ENCODE measurements at regions not wholly inside any gene's neighbourhood (a gene's known extent, or its start where the extent isn't known, plus 50 kb on each side); places are given as distances from the start of the nearest gene placed in this dataset.

GRCh38 chr2:40803900-40804299 lies 352.0 kb upstream of the SLC8A1 start:
- DNase-seq (ENCODE audit: low read depth): no peak

GRCh38 chr2:40809156-40809555 lies 357.3 kb upstream of the SLC8A1 start:
- no peak for DNase-seq (ENCODE audit: low read depth)

DNA sequence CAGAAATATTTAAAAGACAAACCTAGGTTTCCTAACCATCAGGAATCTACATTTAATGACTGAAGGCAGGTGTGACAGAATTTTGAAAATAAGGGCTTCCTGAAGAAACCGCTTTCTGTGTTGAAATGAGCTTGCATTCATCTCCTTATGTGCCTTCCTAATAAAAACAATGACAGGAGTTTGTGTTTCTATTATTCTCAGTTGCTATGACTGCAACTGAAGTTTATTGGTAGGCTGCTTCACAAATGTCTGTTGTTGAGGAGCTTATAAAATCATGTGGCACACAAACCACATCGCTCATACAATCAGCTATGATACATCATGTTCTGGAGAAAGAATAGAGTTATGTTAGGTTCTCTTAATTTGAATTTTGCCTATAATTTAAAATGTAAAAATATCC lies 362.7 kb upstream of the SLC8A1 start:
- DNase-seq (ENCODE audit: low read depth): no peak

- peak; percentile 7 for DNase-seq (ENCODE audit: low read depth)
These were observed 368.4 kb upstream of the SLC8A1 start for GRCh38 chr2:40820319-40820718.

GRCh38 chr2:40823478-40823877 lies 371.6 kb upstream of the SLC8A1 start:
- no peak for DNase-seq (ENCODE audit: low read depth)

DNA sequence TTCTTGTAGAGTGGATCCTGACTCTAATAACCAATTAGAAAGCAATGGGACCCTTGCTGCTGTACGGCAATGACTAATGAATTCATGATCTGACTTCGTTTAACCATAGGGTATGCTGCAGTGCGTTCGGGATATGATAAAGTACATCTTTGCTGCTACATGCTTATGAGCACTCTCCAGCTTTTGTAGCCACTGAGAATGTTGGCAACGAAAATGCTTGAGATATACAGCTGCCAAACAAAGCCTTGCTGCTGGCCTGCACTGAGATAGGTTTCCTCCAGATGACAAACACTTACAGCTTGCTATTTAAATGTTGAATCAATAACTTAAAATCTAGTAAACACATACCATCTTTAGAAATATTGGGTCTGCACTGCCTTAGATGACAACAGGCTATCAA lies 372.4 kb upstream of the SLC8A1 start:
- no peak for DNase-seq (ENCODE audit: low read depth)

GRCh38 chr2:40827392-40827791 lies 375.5 kb upstream of the SLC8A1 start:
- DNase-seq (ENCODE audit: low read depth): no peak

GRCh38 chr2:40831321-40831873 lies 379.5 kb upstream of the SLC8A1 start:
- DNase-seq (ENCODE audit: low read depth): no peak

- DNase-seq (ENCODE audit: low read depth): no peak
These were observed 390.0 kb upstream of the SLC8A1 start for GRCh38 chr2:40841856-40842255.

DNA sequence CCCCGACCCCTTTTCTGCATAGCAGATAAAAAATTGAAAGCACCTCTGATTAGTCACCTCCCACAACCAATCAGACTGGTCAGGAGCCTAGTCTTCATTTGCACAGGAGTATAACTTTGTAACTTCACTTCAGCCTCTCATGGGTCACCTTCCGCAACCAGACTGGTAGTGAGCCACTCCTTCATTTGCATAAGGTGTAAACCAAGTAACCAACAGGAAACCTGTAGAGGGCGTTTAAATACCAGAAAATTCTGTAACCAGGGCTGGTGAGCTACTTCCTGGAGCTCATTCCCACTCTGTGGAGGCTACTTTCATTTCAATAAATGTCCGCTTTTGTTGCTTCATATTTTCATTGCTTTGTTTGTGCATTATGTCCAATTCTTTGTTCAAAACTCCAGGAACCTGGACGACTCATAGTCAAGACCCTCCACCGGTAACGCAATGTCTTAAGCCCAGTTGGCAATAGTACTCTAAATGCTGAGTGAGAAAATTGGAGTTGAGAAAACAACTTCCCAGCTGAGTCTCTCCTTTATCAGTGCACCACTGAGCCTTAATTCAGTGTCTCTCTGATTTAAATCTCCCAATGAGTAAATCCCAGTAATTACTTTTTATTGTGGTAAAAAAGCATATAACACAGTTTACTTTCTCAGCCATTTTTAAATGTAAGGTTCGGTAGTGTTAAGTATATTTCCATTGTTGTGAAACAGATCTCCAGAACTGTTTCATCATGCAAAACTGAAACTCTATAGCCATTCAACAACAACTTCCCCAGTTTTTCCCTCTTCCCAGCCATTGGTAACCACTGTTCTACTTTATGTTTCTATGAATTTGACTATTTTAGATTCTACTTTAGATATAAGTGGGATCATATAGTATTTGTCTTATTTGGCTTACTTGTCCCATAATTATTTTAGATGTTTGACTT lies 392.7 kb upstream of the SLC8A1 start:
- DNase-seq (ENCODE audit: low read depth): no peak

DNA sequence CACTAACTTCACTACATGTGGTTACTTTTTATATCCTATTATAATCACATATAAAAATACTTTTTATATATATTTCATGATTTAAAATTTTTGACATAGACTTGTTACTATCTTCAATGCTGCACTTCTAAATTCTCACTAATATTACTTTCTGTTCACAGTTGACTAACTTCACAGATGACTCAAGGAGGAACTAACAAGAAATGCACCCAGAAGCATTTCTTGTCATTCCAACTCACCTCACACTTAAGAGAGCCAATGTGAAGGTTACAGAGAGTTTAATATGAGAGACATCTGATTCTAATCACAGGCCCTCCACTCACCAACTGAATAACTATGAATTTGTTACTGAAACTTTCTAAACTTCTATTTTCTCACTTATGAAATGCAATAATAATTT lies 399.8 kb upstream of the SLC8A1 start:
- DNase-seq (ENCODE audit: low read depth): no peak

GRCh38 chr2:40859617-40860016 lies 407.7 kb upstream of the SLC8A1 start:
- DNase-seq (ENCODE audit: low read depth): no peak

- DNase-seq (ENCODE audit: low read depth): no peak
These were observed 415.9 kb upstream of the SLC8A1 start for GRCh38 chr2:40867829-40868228.

GRCh38 chr2:40872580-40872979 lies 420.7 kb upstream of the SLC8A1 start:
- DNase-seq (ENCODE audit: low read depth): no peak

DNA sequence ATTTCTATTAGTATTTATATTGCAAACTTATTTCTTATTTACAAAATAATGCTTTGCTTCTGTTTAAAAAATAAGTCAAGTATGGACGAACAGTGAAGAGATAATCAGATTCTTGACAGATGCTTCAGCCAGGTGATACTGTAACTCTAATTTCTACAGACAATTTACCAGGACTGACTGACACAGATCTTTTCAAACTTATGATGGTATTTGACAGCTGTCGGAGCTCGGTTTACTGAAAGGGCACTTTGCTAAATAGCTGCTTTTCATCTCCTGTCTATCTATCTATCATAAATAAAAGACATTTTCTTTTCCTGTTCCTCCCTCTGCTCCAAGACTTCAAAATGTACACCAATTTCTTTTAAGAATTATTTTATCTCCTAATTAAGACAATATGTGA lies 422.5 kb upstream of the SLC8A1 start:
- no peak for DNase-seq (ENCODE audit: low read depth)

DNA sequence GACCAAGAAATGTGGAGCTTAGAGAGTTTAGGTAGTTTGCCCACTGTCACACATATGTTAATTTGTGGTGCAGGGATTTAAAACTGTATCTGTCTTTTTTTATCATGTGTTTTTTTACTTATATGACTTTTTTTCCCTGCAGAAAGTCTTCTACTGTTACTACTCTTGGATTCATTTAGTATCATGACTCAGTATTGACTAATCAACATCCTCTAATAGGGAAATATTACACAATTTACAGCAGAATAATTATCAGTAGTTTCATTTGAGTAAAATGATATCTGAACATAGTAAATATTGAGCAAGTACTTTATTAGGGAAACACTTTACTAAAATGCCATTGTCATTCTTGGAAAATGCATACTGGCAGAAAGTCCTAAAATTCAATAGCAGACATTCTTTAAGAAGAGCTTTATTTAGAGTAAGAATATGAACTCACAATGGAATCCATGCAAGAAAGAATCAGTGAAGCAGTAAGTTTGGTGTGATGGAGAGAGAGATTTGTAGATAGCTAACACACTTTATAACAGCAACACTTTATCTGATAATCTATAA lies 425.9 kb upstream of the SLC8A1 start:
- DNase-seq (ENCODE audit: low read depth): no peak

- DNase-seq (ENCODE audit: low read depth): no peak
These were observed 427.4 kb upstream of the SLC8A1 start for GRCh38 chr2:40879305-40879704.

DNA sequence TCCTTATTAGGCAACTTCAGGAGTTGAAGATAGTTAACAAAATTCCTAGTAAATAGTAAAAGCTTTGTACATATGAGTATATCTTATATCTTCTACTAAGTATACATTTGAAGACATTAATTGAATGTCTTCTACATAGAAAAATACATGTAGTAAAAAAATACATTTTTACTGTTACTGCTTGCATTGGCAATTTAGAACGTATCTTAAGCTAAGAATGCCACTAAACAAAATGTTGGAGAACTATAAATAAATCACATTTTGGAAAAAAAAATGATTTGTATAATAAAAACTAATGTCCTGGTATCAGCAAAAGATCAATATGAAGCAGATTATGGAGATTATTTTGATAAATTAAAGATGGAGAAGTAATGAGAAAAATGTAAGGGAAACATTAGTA lies 434.2 kb upstream of the SLC8A1 start:
- DNase-seq (ENCODE audit: low read depth): no peak

GRCh38 chr2:40886655-40887054 lies 434.8 kb upstream of the SLC8A1 start:
- no peak for DNase-seq (ENCODE audit: low read depth)

DNA sequence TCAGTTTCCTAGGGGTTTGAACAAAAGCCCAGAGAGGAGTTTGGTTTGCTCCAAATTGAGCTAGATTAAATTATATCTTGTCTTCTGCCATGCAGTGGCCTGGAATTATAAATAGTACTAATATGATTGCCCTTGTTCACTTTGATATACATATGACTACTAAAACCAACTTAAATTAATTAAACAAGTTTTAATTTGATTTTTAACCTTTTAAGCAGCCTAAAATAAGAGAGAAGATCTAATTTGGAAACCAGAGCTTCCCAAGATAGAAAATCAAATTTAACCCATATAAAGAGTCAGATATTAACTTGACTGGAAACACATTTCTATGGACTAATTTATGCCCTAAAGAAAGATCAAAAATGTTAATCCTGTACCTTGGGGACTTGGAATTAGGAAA lies 444.5 kb upstream of the SLC8A1 start:
- DNase-seq (ENCODE audit: low read depth): no peak

DNA sequence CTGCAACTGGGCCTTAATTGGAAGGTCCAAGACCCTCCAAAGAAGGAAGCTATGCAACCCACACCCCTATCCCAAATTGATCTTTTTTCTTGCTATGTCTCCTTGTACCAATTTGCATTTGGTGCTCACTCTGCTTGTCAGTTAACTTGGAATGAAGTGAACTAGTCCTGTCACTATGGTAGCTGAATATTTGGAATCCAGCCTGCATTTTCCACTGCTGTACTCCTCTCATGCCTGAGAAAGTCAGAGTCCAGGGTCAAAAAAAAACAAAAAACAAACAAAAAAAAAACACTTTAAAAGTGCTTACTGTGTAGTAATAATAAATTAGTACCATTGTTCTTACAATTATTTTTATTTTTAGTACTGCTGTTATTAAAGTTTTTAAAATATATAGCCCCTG lies 462.8 kb upstream of the SLC8A1 start:
- no peak for DNase-seq (ENCODE audit: low read depth)

GRCh38 chr2:40915651-40916050 lies 463.8 kb upstream of the SLC8A1 start:
- DNase-seq (ENCODE audit: low read depth): no peak

GRCh38 chr2:40935349-40935748 lies 483.5 kb upstream of the SLC8A1 start:
- no peak for DNase-seq (ENCODE audit: low read depth)

DNA sequence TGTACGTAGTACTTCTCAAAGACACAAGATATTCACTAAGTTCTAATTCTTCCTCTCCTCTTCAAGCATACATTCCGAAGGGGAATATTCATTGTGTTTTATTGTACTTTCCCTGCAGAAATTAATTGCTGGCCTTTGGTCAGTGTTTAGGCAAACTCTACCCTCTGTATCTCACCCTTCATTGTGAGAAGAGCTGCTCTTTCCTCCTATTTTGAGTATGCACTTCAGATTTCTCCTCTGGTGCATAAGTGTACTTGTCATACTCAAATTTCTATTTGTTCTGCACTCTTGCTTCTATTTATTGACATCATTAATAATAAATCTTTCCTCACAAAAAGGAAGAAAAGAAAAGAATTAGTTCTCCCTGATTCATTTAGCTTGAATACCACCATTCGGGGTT lies 485.4 kb upstream of the SLC8A1 start:
- no peak for DNase-seq (ENCODE audit: low read depth)

Measured in EH (cell line).